GM23338 (cell line): ENCODE measurements at regions not wholly inside any gene's neighbourhood (a gene's known extent, or its start where the extent isn't known, plus 50 kb on each side); places are given as distances from the start of the nearest gene placed in this dataset.

ENCODE experiments used
- CREB1 ChIP-seq: fragments of 250-450 bp; sonication (Bioruptor Pico); IDR thresholded peaks from 2 replicates; pipeline ENCODE4 v1.5.0; 2020; ENCODE audit warnings: low read depth, mild to moderate bottlenecking, moderate library complexity
- EZH2 ChIP-seq: fragments of 200-600 bp; sonication (generic); IDR thresholded peaks from one replicate; pipeline ENCODE4 v1.8.0; 2017; ENCODE audit warnings: antibody characterized with exemption, mild to moderate bottlenecking, low read depth; ENCODE audit not compliant: unreplicated experiment
- EZH2phosphoT487 ChIP-seq: fragments of 200-600 bp; sonication (generic); IDR thresholded peaks from one replicate; pipeline ENCODE4 v1.8.1; 2018; ENCODE audit warnings: antibody characterized with exemption; ENCODE audit not compliant: unreplicated experiment
- JUNB ChIP-seq: IDR thresholded peaks from one replicate; pipeline ENCODE4 v1.6.1; 2016; ENCODE audit warnings: antibody characterized with exemption; ENCODE audit not compliant: unreplicated experiment
- NANOG ChIP-seq: IDR thresholded peaks from 2 replicates; pipeline ENCODE4 v1.6.1; 2016; ENCODE audit warnings: antibody characterized with exemption, borderline replicate concordance
- POLR2AphosphoS5 ChIP-seq: IDR thresholded peaks from 2 replicates; pipeline ENCODE4 v1.6.1; 2016; ENCODE audit warnings: antibody characterized with exemption, low read depth
- STAT1 ChIP-seq: IDR thresholded peaks from one replicate; pipeline ENCODE4 v1.6.1; 2016; ENCODE audit warnings: antibody characterized with exemption; ENCODE audit not compliant: unreplicated experiment
- ZNF114 ChIP-seq: fragments of 250-450 bp; sonication (Bioruptor Pico); IDR thresholded peaks from 2 replicates; pipeline ENCODE4 v1.5.0; 2020; ENCODE audit warnings: mild to moderate bottlenecking, moderate library complexity
- ZNF331 ChIP-seq: fragments of 250-450 bp; sonication (Bioruptor Pico); IDR thresholded peaks from 2 replicates; pipeline ENCODE4 v1.5.0; 2020; ENCODE audit warnings: low read depth, mild to moderate bottlenecking, moderate library complexity
- TF ChIP-seq, protein P1 (sequence below), 2 experiments: fragments of 200-600 bp in 1 of 2; sonication (generic) in 1 of 2; conservative IDR thresholded peaks; 2 replicates each; pipeline versions ENCODE4 v1.5.1 to v1.6.1; 2016 to 2017; ENCODE audit warnings: antibody characterized with exemption in 2 of 2, low read depth in 2 of 2, mild to moderate bottlenecking in 2 of 2, moderate library complexity in 1 of 2
- TF ChIP-seq, protein P2 (sequence below): IDR thresholded peaks from one replicate; pipeline ENCODE4 v1.6.1; 2018; ENCODE audit warnings: antibody characterized with exemption; ENCODE audit not compliant: unreplicated experiment
- TF ChIP-seq, protein P3 (sequence below): IDR thresholded peaks from 2 replicates; pipeline ENCODE4 v1.6.1; 2016; ENCODE audit warnings: antibody characterized with exemption
- TF ChIP-seq, protein P4 (sequence below): fragments of 250-450 bp; sonication (Bioruptor Pico); IDR thresholded peaks from 2 replicates; pipeline ENCODE4 v1.5.0; 2020; ENCODE audit warnings: mild to moderate bottlenecking, moderate library complexity

DNA sequence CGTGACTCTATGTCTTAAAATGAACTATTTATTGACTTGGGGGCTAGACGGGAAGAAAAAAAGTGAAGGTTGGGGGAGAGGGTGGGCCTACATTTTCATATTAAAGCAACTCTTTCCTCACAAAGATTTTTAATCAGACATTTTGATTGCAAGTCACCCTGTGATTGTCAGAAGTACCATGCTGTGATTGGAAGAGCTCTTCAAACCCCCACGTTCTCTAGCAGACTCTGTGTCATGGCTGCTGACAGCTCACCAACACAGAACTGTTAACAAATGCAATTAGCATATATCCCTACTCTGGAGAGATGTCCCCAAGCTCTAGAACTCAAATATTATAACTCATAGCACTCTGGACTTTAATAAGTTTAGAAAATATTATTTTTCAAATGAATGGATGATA, 428.4 kb upstream of the DCC start:
- TF ChIP-seq JUNB, result no peak
- TF ChIP-seq, protein P1, sequence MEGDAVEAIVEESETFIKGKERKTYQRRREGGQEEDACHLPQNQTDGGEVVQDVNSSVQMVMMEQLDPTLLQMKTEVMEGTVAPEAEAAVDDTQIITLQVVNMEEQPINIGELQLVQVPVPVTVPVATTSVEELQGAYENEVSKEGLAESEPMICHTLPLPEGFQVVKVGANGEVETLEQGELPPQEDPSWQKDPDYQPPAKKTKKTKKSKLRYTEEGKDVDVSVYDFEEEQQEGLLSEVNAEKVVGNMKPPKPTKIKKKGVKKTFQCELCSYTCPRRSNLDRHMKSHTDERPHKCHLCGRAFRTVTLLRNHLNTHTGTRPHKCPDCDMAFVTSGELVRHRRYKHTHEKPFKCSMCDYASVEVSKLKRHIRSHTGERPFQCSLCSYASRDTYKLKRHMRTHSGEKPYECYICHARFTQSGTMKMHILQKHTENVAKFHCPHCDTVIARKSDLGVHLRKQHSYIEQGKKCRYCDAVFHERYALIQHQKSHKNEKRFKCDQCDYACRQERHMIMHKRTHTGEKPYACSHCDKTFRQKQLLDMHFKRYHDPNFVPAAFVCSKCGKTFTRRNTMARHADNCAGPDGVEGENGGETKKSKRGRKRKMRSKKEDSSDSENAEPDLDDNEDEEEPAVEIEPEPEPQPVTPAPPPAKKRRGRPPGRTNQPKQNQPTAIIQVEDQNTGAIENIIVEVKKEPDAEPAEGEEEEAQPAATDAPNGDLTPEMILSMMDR (conservative IDR thresholded peaks at IDR 0.05; ENCODE audit: low read depth in 2 of 2), result no peak
- TF ChIP-seq CREB1 (CRISPR knock-in tag), result no peak
- TF ChIP-seq, protein P2, sequence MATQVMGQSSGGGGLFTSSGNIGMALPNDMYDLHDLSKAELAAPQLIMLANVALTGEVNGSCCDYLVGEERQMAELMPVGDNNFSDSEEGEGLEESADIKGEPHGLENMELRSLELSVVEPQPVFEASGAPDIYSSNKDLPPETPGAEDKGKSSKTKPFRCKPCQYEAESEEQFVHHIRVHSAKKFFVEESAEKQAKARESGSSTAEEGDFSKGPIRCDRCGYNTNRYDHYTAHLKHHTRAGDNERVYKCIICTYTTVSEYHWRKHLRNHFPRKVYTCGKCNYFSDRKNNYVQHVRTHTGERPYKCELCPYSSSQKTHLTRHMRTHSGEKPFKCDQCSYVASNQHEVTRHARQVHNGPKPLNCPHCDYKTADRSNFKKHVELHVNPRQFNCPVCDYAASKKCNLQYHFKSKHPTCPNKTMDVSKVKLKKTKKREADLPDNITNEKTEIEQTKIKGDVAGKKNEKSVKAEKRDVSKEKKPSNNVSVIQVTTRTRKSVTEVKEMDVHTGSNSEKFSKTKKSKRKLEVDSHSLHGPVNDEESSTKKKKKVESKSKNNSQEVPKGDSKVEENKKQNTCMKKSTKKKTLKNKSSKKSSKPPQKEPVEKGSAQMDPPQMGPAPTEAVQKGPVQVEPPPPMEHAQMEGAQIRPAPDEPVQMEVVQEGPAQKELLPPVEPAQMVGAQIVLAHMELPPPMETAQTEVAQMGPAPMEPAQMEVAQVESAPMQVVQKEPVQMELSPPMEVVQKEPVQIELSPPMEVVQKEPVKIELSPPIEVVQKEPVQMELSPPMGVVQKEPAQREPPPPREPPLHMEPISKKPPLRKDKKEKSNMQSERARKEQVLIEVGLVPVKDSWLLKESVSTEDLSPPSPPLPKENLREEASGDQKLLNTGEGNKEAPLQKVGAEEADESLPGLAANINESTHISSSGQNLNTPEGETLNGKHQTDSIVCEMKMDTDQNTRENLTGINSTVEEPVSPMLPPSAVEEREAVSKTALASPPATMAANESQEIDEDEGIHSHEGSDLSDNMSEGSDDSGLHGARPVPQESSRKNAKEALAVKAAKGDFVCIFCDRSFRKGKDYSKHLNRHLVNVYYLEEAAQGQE, result no peak
- TF ChIP-seq EZH2, result no peak
- no peak for TF ChIP-seq EZH2phosphoT487
- no peak for TF ChIP-seq NANOG
- no peak for TF ChIP-seq POLR2AphosphoS5
- TF ChIP-seq, protein P3, sequence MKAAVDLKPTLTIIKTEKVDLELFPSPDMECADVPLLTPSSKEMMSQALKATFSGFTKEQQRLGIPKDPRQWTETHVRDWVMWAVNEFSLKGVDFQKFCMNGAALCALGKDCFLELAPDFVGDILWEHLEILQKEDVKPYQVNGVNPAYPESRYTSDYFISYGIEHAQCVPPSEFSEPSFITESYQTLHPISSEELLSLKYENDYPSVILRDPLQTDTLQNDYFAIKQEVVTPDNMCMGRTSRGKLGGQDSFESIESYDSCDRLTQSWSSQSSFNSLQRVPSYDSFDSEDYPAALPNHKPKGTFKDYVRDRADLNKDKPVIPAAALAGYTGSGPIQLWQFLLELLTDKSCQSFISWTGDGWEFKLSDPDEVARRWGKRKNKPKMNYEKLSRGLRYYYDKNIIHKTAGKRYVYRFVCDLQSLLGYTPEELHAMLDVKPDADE, result no peak
- no peak for TF ChIP-seq STAT1
- no peak for TF ChIP-seq ZNF114 (CRISPR knock-in tag)
- no peak for TF ChIP-seq ZNF331 (CRISPR knock-in tag)
- TF ChIP-seq, protein P4, sequence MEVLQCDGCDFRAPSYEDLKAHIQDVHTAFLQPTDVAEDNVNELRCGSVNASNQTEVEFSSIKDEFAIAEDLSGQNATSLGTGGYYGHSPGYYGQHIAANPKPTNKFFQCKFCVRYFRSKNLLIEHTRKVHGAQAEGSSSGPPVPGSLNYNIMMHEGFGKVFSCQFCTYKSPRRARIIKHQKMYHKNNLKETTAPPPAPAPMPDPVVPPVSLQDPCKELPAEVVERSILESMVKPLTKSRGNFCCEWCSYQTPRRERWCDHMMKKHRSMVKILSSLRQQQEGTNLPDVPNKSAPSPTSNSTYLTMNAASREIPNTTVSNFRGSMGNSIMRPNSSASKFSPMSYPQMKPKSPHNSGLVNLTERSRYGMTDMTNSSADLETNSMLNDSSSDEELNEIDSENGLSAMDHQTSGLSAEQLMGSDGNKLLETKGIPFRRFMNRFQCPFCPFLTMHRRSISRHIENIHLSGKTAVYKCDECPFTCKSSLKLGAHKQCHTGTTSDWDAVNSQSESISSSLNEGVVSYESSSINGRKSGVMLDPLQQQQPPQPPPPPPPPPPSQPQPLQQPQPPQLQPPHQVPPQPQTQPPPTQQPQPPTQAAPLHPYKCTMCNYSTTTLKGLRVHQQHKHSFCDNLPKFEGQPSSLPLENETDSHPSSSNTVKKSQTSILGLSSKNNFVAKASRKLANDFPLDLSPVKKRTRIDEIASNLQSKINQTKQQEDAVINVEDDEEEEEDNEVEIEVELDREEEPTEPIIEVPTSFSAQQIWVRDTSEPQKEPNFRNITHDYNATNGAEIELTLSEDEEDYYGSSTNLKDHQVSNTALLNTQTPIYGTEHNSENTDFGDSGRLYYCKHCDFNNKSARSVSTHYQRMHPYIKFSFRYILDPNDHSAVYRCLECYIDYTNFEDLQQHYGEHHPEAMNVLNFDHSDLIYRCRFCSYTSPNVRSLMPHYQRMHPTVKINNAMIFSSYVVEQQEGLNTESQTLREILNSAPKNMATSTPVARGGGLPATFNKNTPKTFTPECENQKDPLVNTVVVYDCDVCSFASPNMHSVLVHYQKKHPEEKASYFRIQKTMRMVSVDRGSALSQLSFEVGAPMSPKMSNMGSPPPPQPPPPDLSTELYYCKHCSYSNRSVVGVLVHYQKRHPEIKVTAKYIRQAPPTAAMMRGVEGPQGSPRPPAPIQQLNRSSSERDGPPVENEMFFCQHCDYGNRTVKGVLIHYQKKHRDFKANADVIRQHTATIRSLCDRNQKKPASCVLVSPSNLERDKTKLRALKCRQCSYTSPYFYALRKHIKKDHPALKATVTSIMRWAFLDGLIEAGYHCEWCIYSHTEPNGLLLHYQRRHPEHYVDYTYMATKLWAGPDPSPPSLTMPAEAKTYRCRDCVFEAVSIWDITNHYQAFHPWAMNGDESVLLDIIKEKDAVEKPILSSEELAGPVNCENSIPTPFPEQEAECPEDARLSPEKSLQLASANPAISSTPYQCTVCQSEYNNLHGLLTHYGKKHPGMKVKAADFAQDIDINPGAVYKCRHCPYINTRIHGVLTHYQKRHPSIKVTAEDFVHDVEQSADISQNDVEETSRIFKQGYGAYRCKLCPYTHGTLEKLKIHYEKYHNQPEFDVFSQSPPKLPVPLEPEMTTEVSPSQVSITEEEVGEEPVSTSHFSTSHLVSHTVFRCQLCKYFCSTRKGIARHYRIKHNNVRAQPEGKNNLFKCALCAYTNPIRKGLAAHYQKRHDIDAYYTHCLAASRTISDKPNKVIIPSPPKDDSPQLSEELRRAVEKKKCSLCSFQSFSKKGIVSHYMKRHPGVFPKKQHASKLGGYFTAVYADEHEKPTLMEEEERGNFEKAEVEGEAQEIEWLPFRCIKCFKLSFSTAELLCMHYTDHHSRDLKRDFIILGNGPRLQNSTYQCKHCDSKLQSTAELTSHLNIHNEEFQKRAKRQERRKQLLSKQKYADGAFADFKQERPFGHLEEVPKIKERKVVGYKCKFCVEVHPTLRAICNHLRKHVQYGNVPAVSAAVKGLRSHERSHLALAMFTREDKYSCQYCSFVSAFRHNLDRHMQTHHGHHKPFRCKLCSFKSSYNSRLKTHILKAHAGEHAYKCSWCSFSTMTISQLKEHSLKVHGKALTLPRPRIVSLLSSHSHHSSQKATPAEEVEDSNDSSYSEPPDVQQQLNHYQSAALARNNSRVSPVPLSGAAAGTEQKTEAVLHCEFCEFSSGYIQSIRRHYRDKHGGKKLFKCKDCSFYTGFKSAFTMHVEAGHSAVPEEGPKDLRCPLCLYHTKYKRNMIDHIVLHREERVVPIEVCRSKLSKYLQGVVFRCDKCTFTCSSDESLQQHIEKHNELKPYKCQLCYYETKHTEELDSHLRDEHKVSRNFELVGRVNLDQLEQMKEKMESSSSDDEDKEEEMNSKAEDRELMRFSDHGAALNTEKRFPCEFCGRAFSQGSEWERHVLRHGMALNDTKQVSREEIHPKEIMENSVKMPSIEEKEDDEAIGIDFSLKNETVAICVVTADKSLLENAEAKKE, result no peak
